Mesenchymal stem cell (in vitro differentiated cells and primary cell): ENCODE measurements at regions not wholly inside any gene's neighbourhood (a gene's known extent, or its start where the extent isn't known, plus 50 kb on each side); places are given as distances from the start of the nearest gene placed in this dataset.

Experiments used
- DNase-seq: peaks from one replicate; pipeline ENCODE4 v3.0.0-alpha.2; 2013
- H2AFZ ChIP-seq: one replicate; pipeline ENCODE4 v1.6.1; 2013; ENCODE audit warnings: low read depth, mild to moderate bottlenecking, control low read depth, inconsistent platforms, low read length, moderate library complexity
- H2AK5ac ChIP-seq: 2 replicates; pipeline ENCODE4 v1.6.1; 2013; ENCODE audit warnings: low read length, moderate library complexity, mild to moderate bottlenecking, inconsistent platforms; ENCODE audit not compliant: severe bottlenecking
- H2BK120ac ChIP-seq: one replicate; pipeline ENCODE4 v1.6.1; 2013; ENCODE audit warnings: low read depth, mild to moderate bottlenecking, inconsistent platforms, low read length, moderate library complexity
- H2BK12ac ChIP-seq, 2 experiments: one replicate each; pipeline ENCODE4 v1.6.1; 2013; ENCODE audit warnings: inconsistent platforms in 2 of 2, low read length in 2 of 2, mild to moderate bottlenecking in 2 of 2, moderate library complexity in 2 of 2, control low read depth in 1 of 2
- H2BK15ac ChIP-seq: one replicate; pipeline ENCODE4 v1.6.1; 2013; ENCODE audit warnings: mild to moderate bottlenecking, low read depth, inconsistent platforms; ENCODE audit not compliant: poor library complexity, severe bottlenecking
- H2BK5ac ChIP-seq: 2 replicates; pipeline ENCODE4 v1.6.1; 2013; ENCODE audit warnings: low read depth, mild to moderate bottlenecking, low read length, control low read depth, inconsistent platforms; ENCODE audit not compliant: poor library complexity, severe bottlenecking
- H3K14ac ChIP-seq, 2 experiments: one replicate each; pipeline ENCODE4 v1.6.1; 2013; ENCODE audit warnings: inconsistent platforms in 2 of 2, low read length in 2 of 2, control low read depth in 1 of 2, mild to moderate bottlenecking in 1 of 2, moderate library complexity in 1 of 2
- H3K18ac ChIP-seq, 2 experiments: one replicate each; pipeline ENCODE4 v1.6.1; 2013; ENCODE audit warnings: inconsistent platforms in 2 of 2, low read length in 2 of 2, control low read depth in 1 of 2, low read depth in 1 of 2, mild to moderate bottlenecking in 1 of 2
- H3K23ac ChIP-seq, 2 experiments: one replicate each; pipeline ENCODE4 v1.6.1; 2013; ENCODE audit warnings: inconsistent platforms in 2 of 2, low read length in 2 of 2, mild to moderate bottlenecking in 2 of 2, moderate library complexity in 2 of 2, control low read depth in 1 of 2
- H3K27ac ChIP-seq: 2 replicates; pipeline ENCODE4 v1.5.1; 2013; ENCODE audit warnings: mild to moderate bottlenecking, moderate library complexity, low read length, control low read depth, inconsistent platforms; ENCODE audit not compliant: poor library complexity, severe bottlenecking
- H3K27me3 ChIP-seq, 2 experiments: 2 replicates each; pipeline versions ENCODE4 v1.6.1 to v1.7.0; 2013; ENCODE audit warnings: low read length in 2 of 2, mild to moderate bottlenecking in 2 of 2, moderate library complexity in 2 of 2, control low read depth in 1 of 2, inconsistent platforms in 1 of 2; ENCODE audit not compliant: control insufficient read depth in 1 of 2, insufficient read depth in 1 of 2
- H3K36me3 ChIP-seq, 2 experiments: 2 replicates each; pipeline versions ENCODE4 v1.6.1 to v1.7.0; 2013; ENCODE audit warnings: low read length in 2 of 2, control low read depth in 1 of 2, inconsistent platforms in 1 of 2, low read depth in 1 of 2, mild to moderate bottlenecking in 1 of 2; ENCODE audit not compliant: insufficient read depth in 2 of 2, control insufficient read depth in 1 of 2
- H3K4ac ChIP-seq, 2 experiments: one replicate each; pipeline ENCODE4 v1.6.1; 2013; ENCODE audit warnings: inconsistent platforms in 2 of 2, low read length in 2 of 2, mild to moderate bottlenecking in 2 of 2, moderate library complexity in 2 of 2, control low read depth in 1 of 2, low read depth in 1 of 2
- H3K4me1 ChIP-seq: 2 replicates; pipeline ENCODE4 v1.6.1; 2013; ENCODE audit warnings: low read depth, low read length, control low read depth; ENCODE audit not compliant: control insufficient read depth, insufficient read depth
- H3K4me2 ChIP-seq: 2 replicates; pipeline ENCODE4 v1.6.1; 2013; ENCODE audit warnings: low read length, mild to moderate bottlenecking, inconsistent platforms; ENCODE audit not compliant: poor library complexity, severe bottlenecking
- H3K4me3 ChIP-seq, 2 experiments: 2 replicates each; pipeline versions ENCODE4 v1.5.1 to v1.7.0; 2013; ENCODE audit warnings: low read length in 2 of 2, mild to moderate bottlenecking in 2 of 2, control low read depth in 1 of 2, low read depth in 1 of 2; ENCODE audit not compliant: insufficient read depth in 1 of 2
- H3K79me1 ChIP-seq: replicated peaks from 2 replicates; pipeline ENCODE4 v1.6.1; 2013; ENCODE audit warnings: mild to moderate bottlenecking, control low read depth, low read length, inconsistent platforms; ENCODE audit not compliant: poor library complexity, severe bottlenecking
- H3K9ac ChIP-seq: 2 replicates; pipeline ENCODE4 v1.7.0; 2013; ENCODE audit warnings: mild to moderate bottlenecking, low read length, moderate library complexity
- H3K9me3 ChIP-seq: 2 replicates; pipeline ENCODE4 v1.7.0; 2013; ENCODE audit warnings: mild to moderate bottlenecking, low read length; ENCODE audit not compliant: control insufficient read depth
- H4K8ac ChIP-seq: one replicate; pipeline ENCODE4 v1.6.1; 2013; ENCODE audit warnings: inconsistent platforms, mild to moderate bottlenecking, low read length, moderate library complexity
- H4K91ac ChIP-seq: one replicate; pipeline ENCODE4 v1.6.1; 2013; ENCODE audit warnings: mild to moderate bottlenecking, low read length, inconsistent platforms
- WGBS: methylation state at CpG from one replicate; pipeline ENCODE4 v1.1.7; 2013; ENCODE audit warnings: mixed read lengths; 5-methylcytosine and 5-hydroxymethylcytosine counted together

DNA sequence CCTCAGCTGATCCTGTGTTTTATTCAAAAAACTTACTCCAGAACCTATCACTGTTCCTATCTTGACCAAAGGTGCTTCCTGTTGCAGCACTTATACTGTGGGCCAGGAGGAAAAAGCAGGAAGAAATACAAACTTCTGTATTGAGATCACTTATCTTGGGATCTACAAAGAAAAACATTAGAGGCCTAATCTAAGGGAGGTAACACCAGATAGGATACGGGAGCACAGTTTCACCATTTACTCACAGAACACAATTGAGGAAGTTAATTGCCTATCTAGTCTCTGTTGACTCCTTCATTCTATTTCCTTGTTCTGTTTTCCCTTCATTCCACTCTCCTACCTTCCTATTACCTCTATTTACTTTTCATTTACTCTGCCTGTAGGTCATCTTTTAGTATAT, 287.2 kb upstream of the LINC00305 start:
- H2BK15ac ChIP-seq = no peak overlapping the region

DNA sequence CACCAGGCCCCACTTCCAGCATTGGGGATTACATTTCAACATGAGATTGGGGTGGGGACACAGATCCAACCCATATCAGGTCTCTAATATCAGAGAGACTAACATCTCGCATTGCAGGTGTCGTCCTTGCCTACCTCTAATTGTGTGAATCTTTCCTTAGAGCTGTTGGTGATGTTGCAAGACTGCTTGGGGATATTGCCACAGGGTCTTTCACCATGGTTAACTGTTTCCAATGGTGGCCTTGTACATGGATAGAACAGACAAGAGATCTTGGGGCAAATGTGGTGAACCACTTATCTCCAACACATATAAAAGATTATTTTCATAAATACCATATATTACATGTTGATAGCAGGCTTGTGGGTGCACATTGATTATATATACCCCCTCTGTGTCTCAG, 270.3 kb upstream of the LINC00305 start:
- Histone ChIP-seq H2BK15ac (no peak overlapping the region), H3K9ac (no peak overlapping the region), H3K4me1 (no peaks in the 10 kb centered on the region), H2AK5ac (no peak overlapping the region), H2AFZ (no peak overlapping the region), H3K4me3 (no peak overlapping the region), H4K8ac (no peak overlapping the region), H3K4me2 (no peak overlapping the region), H3K79me1 (no peaks in the 10 kb centered on the region), H3K23ac (no peak overlapping the region), H3K27me3 (no peaks in the 10 kb centered on the region), H2BK12ac (no peak overlapping the region), H3K4ac (no peak overlapping the region), H2BK5ac (no peak overlapping the region), H3K14ac (no peak overlapping the region), H2BK120ac (no peak overlapping the region), H3K9me3 (peaks cover 6% of the 10 kb centered on the region), H3K27ac (no peak overlapping the region), H4K91ac (no peak overlapping the region), H3K18ac (no peak overlapping the region), H3K36me3 (no peaks in the 10 kb centered on the region)
- DNase-seq = no peak
- 94% methylated on average over 2 of the region's 2 CpGs for WGBS

More for the DNA sequence above, 287.2 kb upstream of the LINC00305 start:
- Histone ChIP-seq H3K4me2 (no peak overlapping the region), H3K27ac (no peak overlapping the region), H3K27me3 (no peaks in the 10 kb centered on the region), H2BK5ac (no peak overlapping the region), H3K4me1 (no peaks in the 10 kb centered on the region), H3K4me3 (no peak overlapping the region), H2AFZ (no peak overlapping the region), H3K9me3 (peaks cover 20% of the 10 kb centered on the region), H2AK5ac (no peak overlapping the region), H4K91ac (no peak overlapping the region), H3K4ac (no peak overlapping the region), H2BK120ac (no peak overlapping the region), H3K23ac (no peak overlapping the region), H4K8ac (no peak overlapping the region), H3K14ac (no peak overlapping the region), H3K36me3 (no peaks in the 10 kb centered on the region), H3K18ac (no peak overlapping the region), H2BK12ac (no peak overlapping the region), H3K79me1 (no peaks in the 10 kb centered on the region), H3K9ac (no peak overlapping the region)
- WGBS = 33% methylated on average over 1 of the region's 1 CpG
- DNase-seq = no peak

DNA sequence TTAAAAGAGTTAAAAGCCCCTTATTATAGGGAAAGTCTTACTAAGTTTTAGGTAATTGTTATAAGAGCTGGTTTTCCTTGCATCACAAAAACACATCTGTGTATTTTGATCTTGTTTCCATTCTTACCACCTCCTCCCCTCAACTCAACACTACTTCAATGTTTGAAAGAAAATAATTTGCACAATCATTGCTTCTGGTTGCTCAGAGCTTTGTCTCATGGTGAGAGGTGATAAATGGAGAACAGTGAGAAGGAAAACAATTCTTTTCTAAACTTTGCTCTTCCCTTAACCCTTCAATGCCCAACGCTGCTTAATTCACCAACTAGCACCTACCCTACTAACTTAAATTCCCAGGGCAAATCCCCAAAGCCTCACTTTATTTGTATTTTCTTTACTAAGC, 268.1 kb upstream of the LINC00305 start:
- Histone ChIP-seq H3K23ac (no peak overlapping the region), H3K14ac (no peak overlapping the region), H3K27ac (no peak overlapping the region), H3K27me3 (no peaks in the 10 kb centered on the region), H2AFZ (no peak overlapping the region), H3K4me2 (no peak overlapping the region), H2BK5ac (no peak overlapping the region), H3K9ac (no peak overlapping the region), H3K9me3 (peaks cover 3% of the 10 kb centered on the region), H3K4me1 (no peaks in the 10 kb centered on the region), H2AK5ac (no peak overlapping the region), H3K79me1 (no peaks in the 10 kb centered on the region), H4K91ac (no peak overlapping the region), H3K4ac (no peak overlapping the region), H2BK12ac (no peak overlapping the region), H3K4me3 (no peak overlapping the region), H2BK120ac (no peak overlapping the region), H3K36me3 (no peaks in the 10 kb centered on the region), H2BK15ac (no peak overlapping the region), H3K18ac (no peak overlapping the region), H4K8ac (no peak overlapping the region)
- no CpG with 5 or more reads among the region's 1 CpG for whole genome bisulfite sequencing
- DNase-seq = no peak

DNA sequence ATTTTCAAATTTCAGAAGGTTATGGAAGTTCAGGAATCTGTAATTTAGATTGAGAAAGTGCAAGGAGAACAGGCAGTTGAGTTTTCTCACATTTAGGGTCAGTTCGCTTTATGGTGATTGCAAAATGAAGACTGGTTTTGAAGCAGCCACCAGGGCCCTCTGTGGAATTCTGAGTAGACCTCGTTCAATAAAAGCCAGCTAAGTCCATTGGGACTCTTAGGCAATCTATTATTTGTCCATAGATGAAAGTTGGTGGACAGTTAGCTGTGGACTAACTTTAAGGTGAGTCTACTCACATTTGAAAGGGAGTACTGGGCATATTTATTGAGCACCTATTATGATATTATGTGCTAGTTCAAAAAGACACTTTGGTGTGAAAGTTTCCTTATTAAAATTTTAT, 266.3 kb upstream of the LINC00305 start:
- no peak overlapping the region for H4K8ac ChIP-seq

More for the DNA sequence above, 266.3 kb upstream of the LINC00305 start:
- H3K4me1 ChIP-seq = no peaks in the 10 kb centered on the region
- no peak overlapping the region for H2BK12ac ChIP-seq
- no peak overlapping the region for H2BK5ac ChIP-seq
- H3K9ac ChIP-seq = no peak overlapping the region
- no peak overlapping the region for H2BK15ac ChIP-seq
- no peak overlapping the region for H3K4me2 ChIP-seq
- H3K4ac ChIP-seq = no peak overlapping the region
- H4K91ac ChIP-seq = no peak overlapping the region
- H3K23ac ChIP-seq = no peak overlapping the region
- H2AFZ ChIP-seq = no peak overlapping the region
- DNase-seq = no peak
- no peak overlapping the region for H3K14ac ChIP-seq
- WGBS = 74% methylated on average over 2 of the region's 2 CpGs
- H3K9me3 ChIP-seq = peaks cover 3% of the 10 kb centered on the region
- H3K4me3 ChIP-seq = no peak overlapping the region
- no peaks in the 10 kb centered on the region for H3K27me3 ChIP-seq
- H2BK120ac ChIP-seq = no peak overlapping the region
- H3K18ac ChIP-seq = no peak overlapping the region
- H3K27ac ChIP-seq = no peak overlapping the region
- H3K36me3 ChIP-seq = no peaks in the 10 kb centered on the region
- no peak overlapping the region for H2AK5ac ChIP-seq
- H3K79me1 ChIP-seq = no peaks in the 10 kb centered on the region
